Caco-2 (cell line): ENCODE measurements at regions not wholly inside any gene's neighbourhood (a gene's known extent, or its start where the extent isn't known, plus 50 kb on each side); places are given as distances from the start of the nearest gene placed in this dataset.

Experiments
- BruUV-seq: library from RNA; stranded (reverse); fragments of 400-500 nt; replicated peaks from 2 replicates; lab custom pipeline; 2021; lab: Mats Ljungman, UMichigan
- CTCF ChIA-PET: fragments of 300-600 bp; sonication (Branson Sonifier 250); formaldehyde crosslinking; loops from one replicate; lab custom pipeline; 2022; ENCODE audit warnings: antibody characterized with exemption; lab: Charles Lee
- POLR2A ChIA-PET: fragments of 300-600 bp; sonication (Branson Sonifier 250); formaldehyde crosslinking; loops from one replicate; lab custom pipeline; 2022; ENCODE audit warnings: antibody characterized with exemption; lab: Charles Lee
- DNase-seq, 2 experiments: peaks; one replicate each; pipeline versions ENCODE4 v3.0.0 to v3.0.0-alpha.2; 2020 to 2022
- H3K27me3 ChIP-seq: replicated peaks from 2 replicates; pipeline ENCODE4 v1.6.0; 2011; ENCODE audit warnings: low read length; ENCODE audit not compliant: control insufficient read depth, insufficient read depth
- H3K36me3 ChIP-seq: 2 replicates; pipeline ENCODE4 v1.5.1; 2011; ENCODE audit warnings: low read length; ENCODE audit not compliant: control insufficient read depth, insufficient read depth
- H3K4me1 ChIP-seq: fragments of 250-450 bp; sonication (Bioruptor Pico); 2 replicates; pipeline ENCODE4 v1.5.1; 2020; ENCODE audit warnings: mild to moderate bottlenecking
- H3K4me3 ChIP-seq: 2 replicates; pipeline ENCODE4 v1.5.1; 2011; ENCODE audit warnings: low read depth, mild to moderate bottlenecking, control low read depth, low read length
- H3K9me3 ChIP-seq: fragments of 250-450 bp; sonication (Bioruptor Pico); 2 replicates; pipeline ENCODE4 v1.5.1; 2020; ENCODE audit warnings: mild to moderate bottlenecking, moderate library complexity
- H3K27ac Mint-ChIP-seq: one replicate; pipeline ENCODE4 v1.8.0; 2022; ENCODE audit warnings: mixed read lengths; ENCODE audit not compliant: unreplicated experiment
- H3K27me3 Mint-ChIP-seq: one replicate; pipeline ENCODE4 v1.8.0; 2022; ENCODE audit warnings: mixed read lengths; ENCODE audit not compliant: insufficient read depth, unreplicated experiment
- H3K36me3 Mint-ChIP-seq: one replicate; pipeline ENCODE4 v1.8.0; 2022; ENCODE audit warnings: mild to moderate bottlenecking, mixed read lengths; ENCODE audit not compliant: insufficient read depth, unreplicated experiment
- H3K4me1 Mint-ChIP-seq: one replicate; pipeline ENCODE4 v1.8.0; 2022; ENCODE audit warnings: low read depth, mixed read lengths; ENCODE audit not compliant: unreplicated experiment
- H3K4me3 Mint-ChIP-seq: one replicate; pipeline ENCODE4 v1.8.0; 2022; ENCODE audit warnings: mild to moderate bottlenecking, moderate library complexity, mixed read lengths; ENCODE audit not compliant: unreplicated experiment
- H3K9me3 Mint-ChIP-seq: one replicate; pipeline ENCODE4 v1.8.0; 2022; ENCODE audit warnings: mixed read lengths; ENCODE audit not compliant: unreplicated experiment
- intact Hi-C: fragments of 100-400 bp; cut with micrococcal nuclease; formaldehyde crosslinking; loops from one replicate; pipeline ENCODE4 v1.10.0; 2022; ENCODE audit not compliant: unreplicated experiment
- TF ChIP-seq, protein P1 (sequence below), 2 experiments: fragments of 200-600 bp in 1 of 2; IDR thresholded peaks; 1 replicate in 1 of 2; 2 replicates in 1 of 2; pipeline versions ENCODE4 v1.5.1 to v1.8.0; 2011 to 2022; ENCODE audit warnings: antibody characterized with exemption in 1 of 2, control low read depth in 1 of 2, inconsistent platforms in 1 of 2, low read depth in 1 of 2, low read length in 1 of 2, mild to moderate bottlenecking in 1 of 2, moderate library complexity in 1 of 2; ENCODE audit not compliant: insufficient read depth in 1 of 2, severe bottlenecking in 1 of 2, unreplicated experiment in 1 of 2

DNA sequence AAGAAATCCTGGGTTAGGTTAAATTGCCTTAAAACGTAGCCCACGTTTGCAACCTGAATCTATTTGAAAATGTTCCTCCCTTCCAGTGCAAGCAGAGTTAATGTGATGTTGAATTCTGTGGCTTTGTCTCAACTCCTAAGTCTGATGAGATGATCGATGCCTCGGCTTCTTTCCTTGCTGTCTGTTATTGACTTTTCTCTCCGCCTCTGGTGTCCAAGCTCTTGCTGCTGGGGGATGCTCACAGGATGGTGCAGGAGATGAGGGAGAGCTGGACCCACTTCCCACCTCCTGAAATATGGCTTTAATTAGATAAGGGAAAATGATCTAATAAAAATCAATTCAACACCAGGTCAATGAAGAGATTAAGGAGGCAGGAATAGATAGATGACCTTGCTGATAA lies 407.9 kb upstream of the RGMA start:
- Mint-ChIP-seq H3K36me3 (no peaks in the 10 kb centered on the region), H3K4me1 (no peaks in the 10 kb centered on the region), H3K27me3 (peaks cover 10% of the 10 kb centered on the region), H3K27ac (no peak overlapping the region), H3K9me3 (no peaks in the 10 kb centered on the region), H3K4me3 (no peak overlapping the region)
- intact Hi-C loops, result no loop called here
- H3K27me3 ChIP-seq, result no peaks in the 10 kb centered on the region
- H3K4me3 ChIP-seq, result no peak overlapping the region
- H3K36me3 ChIP-seq, result no peaks in the 10 kb centered on the region
- H3K9me3 ChIP-seq, result no peaks in the 10 kb centered on the region
- H3K4me1 ChIP-seq, result no peaks in the 10 kb centered on the region
- no peak for DNase-seq
- CTCF ChIA-PET, result no interaction called here
- POLR2A ChIA-PET, result no interaction called here
- no TSS peak for BruUV-seq
- TF ChIP-seq, protein P1, sequence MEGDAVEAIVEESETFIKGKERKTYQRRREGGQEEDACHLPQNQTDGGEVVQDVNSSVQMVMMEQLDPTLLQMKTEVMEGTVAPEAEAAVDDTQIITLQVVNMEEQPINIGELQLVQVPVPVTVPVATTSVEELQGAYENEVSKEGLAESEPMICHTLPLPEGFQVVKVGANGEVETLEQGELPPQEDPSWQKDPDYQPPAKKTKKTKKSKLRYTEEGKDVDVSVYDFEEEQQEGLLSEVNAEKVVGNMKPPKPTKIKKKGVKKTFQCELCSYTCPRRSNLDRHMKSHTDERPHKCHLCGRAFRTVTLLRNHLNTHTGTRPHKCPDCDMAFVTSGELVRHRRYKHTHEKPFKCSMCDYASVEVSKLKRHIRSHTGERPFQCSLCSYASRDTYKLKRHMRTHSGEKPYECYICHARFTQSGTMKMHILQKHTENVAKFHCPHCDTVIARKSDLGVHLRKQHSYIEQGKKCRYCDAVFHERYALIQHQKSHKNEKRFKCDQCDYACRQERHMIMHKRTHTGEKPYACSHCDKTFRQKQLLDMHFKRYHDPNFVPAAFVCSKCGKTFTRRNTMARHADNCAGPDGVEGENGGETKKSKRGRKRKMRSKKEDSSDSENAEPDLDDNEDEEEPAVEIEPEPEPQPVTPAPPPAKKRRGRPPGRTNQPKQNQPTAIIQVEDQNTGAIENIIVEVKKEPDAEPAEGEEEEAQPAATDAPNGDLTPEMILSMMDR (IDR thresholded peaks at IDR 0.05; ENCODE audit: insufficient read depth in 1 of 2, low read depth in 1 of 2, low read length in 1 of 2, severe bottlenecking in 1 of 2, unreplicated experiment in 1 of 2), result no peak

DNA sequence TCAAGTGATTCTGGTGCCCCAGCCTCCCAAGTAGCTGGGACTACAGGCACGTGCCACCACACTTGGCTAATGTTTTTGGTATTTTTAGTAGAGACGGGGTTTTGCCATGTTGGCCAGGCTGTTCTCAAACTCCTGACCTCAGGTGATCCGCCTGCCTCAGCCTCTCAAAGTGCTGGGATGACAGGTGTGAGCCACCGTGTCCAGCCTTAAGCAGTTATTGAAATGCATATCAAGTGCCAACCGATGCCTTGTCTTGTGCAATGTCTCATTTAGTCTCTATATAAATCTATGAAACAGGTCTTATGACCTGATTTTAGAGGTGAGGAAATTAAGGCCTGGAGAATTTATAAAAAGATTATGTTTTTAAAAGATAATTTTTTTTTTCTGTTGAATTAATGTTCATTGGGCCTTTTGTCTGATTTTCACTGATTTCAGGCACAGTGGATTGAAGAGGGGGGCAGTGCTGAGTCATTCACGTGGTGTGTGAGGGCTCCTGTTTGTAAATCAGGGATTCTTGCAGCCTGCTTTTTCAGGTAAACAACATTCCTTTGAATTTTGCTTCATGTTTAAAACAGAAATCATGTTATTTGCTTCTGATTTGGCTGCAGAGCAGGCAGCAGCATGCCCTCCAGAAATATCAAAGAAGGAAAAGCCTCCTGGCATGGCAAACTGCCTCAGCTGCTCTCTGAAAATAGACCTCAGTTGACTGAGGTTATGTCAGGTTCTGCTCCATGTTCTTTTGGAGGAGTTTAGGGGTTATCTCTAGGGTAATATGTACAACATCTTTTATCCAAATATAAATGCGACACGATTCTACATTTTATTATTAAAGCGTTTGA lies 407.0 kb upstream of the RGMA start:
- no peak for DNase-seq
- no peaks in the 10 kb centered on the region for H3K36me3 Mint-ChIP-seq
- no peaks in the 10 kb centered on the region for H3K9me3 Mint-ChIP-seq
- intact Hi-C loops, result no loop called here
- no peak overlapping the region for H3K4me3 Mint-ChIP-seq
- Histone ChIP-seq H3K4me1 (no peaks in the 10 kb centered on the region), H3K36me3 (no peaks in the 10 kb centered on the region), H3K4me3 (no peak overlapping the region), H3K27me3 (no peaks in the 10 kb centered on the region), H3K9me3 (no peaks in the 10 kb centered on the region)
- H3K4me1 Mint-ChIP-seq, result no peaks in the 10 kb centered on the region
- ChIA-PET CTCF (no interaction called here), POLR2A (no interaction called here)
- H3K27ac Mint-ChIP-seq, result no peak overlapping the region
- BruUV-seq, result no TSS peak
- TF ChIP-seq, protein P1 (IDR thresholded peaks at IDR 0.05; ENCODE audit: insufficient read depth in 1 of 2, low read depth in 1 of 2, low read length in 1 of 2, severe bottlenecking in 1 of 2, unreplicated experiment in 1 of 2), result no peak
- peaks cover 10% of the 10 kb centered on the region for H3K27me3 Mint-ChIP-seq

DNA sequence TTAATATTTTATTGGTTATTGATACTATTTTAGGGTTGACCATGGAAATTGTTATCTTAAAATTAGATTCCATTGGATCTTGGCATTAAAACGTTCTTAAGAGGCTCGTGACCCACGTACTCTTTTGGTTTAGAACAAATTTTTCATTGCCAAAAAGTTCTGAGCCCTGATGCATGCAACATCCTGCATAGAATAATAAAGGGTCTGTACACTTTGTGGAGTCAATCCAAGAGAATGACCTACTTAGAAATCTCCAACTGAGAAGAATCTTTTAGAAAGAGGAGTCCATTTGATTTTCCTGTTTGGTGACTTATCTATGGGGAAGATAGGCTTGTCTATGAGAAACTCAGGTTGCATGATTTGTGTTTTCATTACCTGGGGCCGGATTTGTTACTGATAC lies 404.2 kb upstream of the RGMA start:
- H3K4me1 Mint-ChIP-seq, result no peaks in the 10 kb centered on the region
- intact Hi-C loops, result no loop called here
- no peaks in the 10 kb centered on the region for H3K9me3 Mint-ChIP-seq
- H3K4me3 Mint-ChIP-seq, result no peak overlapping the region
- peaks cover 10% of the 10 kb centered on the region for H3K27me3 Mint-ChIP-seq
- DNase-seq, result no peak
- no peaks in the 10 kb centered on the region for H3K36me3 ChIP-seq
- H3K27me3 ChIP-seq, result no peaks in the 10 kb centered on the region
- no peaks in the 10 kb centered on the region for H3K4me1 ChIP-seq
- H3K27ac Mint-ChIP-seq, result no peak overlapping the region
- CTCF ChIA-PET, result no interaction called here
- TF ChIP-seq, protein P1 (IDR thresholded peaks at IDR 0.05; ENCODE audit: insufficient read depth in 1 of 2, low read depth in 1 of 2, low read length in 1 of 2, severe bottlenecking in 1 of 2, unreplicated experiment in 1 of 2), result no peak
- H3K9me3 ChIP-seq, result no peaks in the 10 kb centered on the region
- POLR2A ChIA-PET, result no interaction called here
- no TSS peak for BruUV-seq
- H3K4me3 ChIP-seq, result no peak overlapping the region
- no peaks in the 10 kb centered on the region for H3K36me3 Mint-ChIP-seq
